ENCODE measurements at regions not wholly inside any gene's neighbourhood (a gene's known extent, or its start where the extent isn't known, plus 50 kb on each side); places are given as distances from the start of the nearest gene placed in this dataset.

DNA sequence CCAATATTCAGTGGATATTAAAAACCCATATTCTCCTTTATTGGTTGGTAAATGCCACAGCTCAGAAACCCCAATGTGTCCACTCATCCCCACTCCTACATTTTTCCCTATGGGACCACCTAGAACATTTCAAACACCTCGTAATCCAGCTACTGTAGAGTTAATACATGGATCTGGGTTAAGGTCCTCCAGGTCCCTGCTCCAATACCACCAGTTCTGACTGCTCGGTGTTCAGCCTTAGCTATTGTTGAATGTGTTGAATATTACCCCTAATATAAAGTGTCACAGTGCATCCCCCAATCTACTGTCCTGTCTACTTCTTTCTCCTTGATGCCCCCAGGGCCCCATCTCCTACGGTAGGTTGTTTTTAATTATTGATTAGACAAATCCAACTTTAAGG, 231.5 kb downstream of the PCSK1 start:
- Histone ChIP-seq H2AK5ac (ENCODE audit: low read depth, low read length) (no peak overlapping the region), H3K79me2 (ENCODE audit: control insufficient read depth in 1 of 2, insufficient read depth in 2 of 2, low read length in 2 of 2) (no peaks in the 10 kb centered on the region), H3K4me2 (ENCODE audit: insufficient read depth in 1 of 2, low read depth in 2 of 2, low read length in 2 of 2) (no peak overlapping the region), H4K91ac (replicated peaks; ENCODE audit: insufficient read length, low read length) (no peak overlapping the region), H2BK5ac (ENCODE audit: low read depth, low read length) (no peak overlapping the region), H3K14ac (ENCODE audit: insufficient read length) (no peak overlapping the region), H4K8ac (ENCODE audit: extremely low read depth, insufficient read depth, low read length) (no peak overlapping the region), H3K9ac (replicated peaks in 1 of 4; ENCODE audit: extremely low read depth in 1 of 4, low read depth in 3 of 4, low read length in 3 of 4) (no peak overlapping the region), H3K79me1 (ENCODE audit: low read depth, low read length) (no peaks in the 10 kb centered on the region), H4K5ac (ENCODE audit: insufficient read length, low read depth, low read length) (no peak overlapping the region), H3K18ac (ENCODE audit: extremely low read depth, low read length) (no peak overlapping the region), H3K4me1 (replicated peaks in 1 of 4; ENCODE audit: control insufficient read depth in 3 of 4, insufficient read depth in 4 of 4, low read length in 3 of 4) (no peaks in the 10 kb centered on the region), H3K36me3 (ENCODE audit: control insufficient read depth in 2 of 4, insufficient read depth in 4 of 4, low read length in 3 of 4) (no peaks in the 10 kb centered on the region), H3K27ac (ENCODE audit: low read depth, low read length) (no peak overlapping the region), H3K23ac (ENCODE audit: insufficient read length) (no peak overlapping the region), H2BK15ac (ENCODE audit: low read length) (no peak overlapping the region), H2BK12ac (ENCODE audit: low read depth, low read length) (no peak overlapping the region), H2BK120ac (replicated peaks; ENCODE audit: low read depth, low read length) (no peak overlapping the region), H3K56ac (replicated peaks; ENCODE audit: insufficient read length, low read depth, low read length) (no peak overlapping the region), H2BK20ac (ENCODE audit: low read length) (no peak overlapping the region), H2AFZ (ENCODE audit: low read length) (no peak overlapping the region), H4K20me1 (replicated peaks in 1 of 2; ENCODE audit: control insufficient read depth in 1 of 2, insufficient read depth in 2 of 2, low read length in 2 of 2) (no peaks in the 10 kb centered on the region), H3K9me3 (ENCODE audit: insufficient read depth in 2 of 2, low read depth in 1 of 2, low read length in 1 of 2) (no peaks in the 10 kb centered on the region), H3K23me2 (ENCODE audit: low read depth, low read length) (no peaks in the 10 kb centered on the region), H3K27me3 (replicated peaks in 1 of 4; ENCODE audit: control insufficient read depth in 3 of 4, extremely low read depth in 1 of 4, insufficient read depth in 3 of 4, low read length in 3 of 4) (no peaks in the 10 kb centered on the region), H3K4ac (replicated peaks; ENCODE audit: insufficient read length, low read depth, low read length) (no peak overlapping the region), H3K4me3 (ENCODE audit: extremely low read depth in 1 of 4, insufficient read depth in 2 of 4, low read depth in 3 of 4, low read length in 4 of 4) (no peak overlapping the region)
- POLR2A ChIA-PET (ENCODE audit: partially characterized antibody) = no interaction called here
- WGBS, 2 experiments (ENCODE audit: extremely low coverage in 1 of 2, insufficient coverage in 1 of 2, insufficient read length in 1 of 2, insufficient replicate concordance in 2 of 2, low coverage in 1 of 2, low lambda C conversion rate in 2 of 2, missing lambda C conversion rate in 1 of 2) = 89% methylated on average over 3 of the region's 3 CpGs; no CpG with 5 or more reads in 1 of the 2 experiments
- no peak for TF ChIP-seq TCF12 (IDR thresholded peaks at IDR 0.05; ENCODE audit: low read depth, low read length)
- TF ChIP-seq, protein P1, sequence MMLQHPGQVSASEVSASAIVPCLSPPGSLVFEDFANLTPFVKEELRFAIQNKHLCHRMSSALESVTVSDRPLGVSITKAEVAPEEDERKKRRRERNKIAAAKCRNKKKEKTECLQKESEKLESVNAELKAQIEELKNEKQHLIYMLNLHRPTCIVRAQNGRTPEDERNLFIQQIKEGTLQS (IDR thresholded peaks at IDR 0.05; ENCODE audit: insufficient read depth, low read depth, low read length) = no peak
- no peak for TF ChIP-seq EP300 (IDR thresholded peaks at IDR 0.05; ENCODE audit: borderline replicate concordance in 1 of 2, low read depth in 2 of 2, low read length in 2 of 2)
- TF ChIP-seq ASH2L (IDR thresholded peaks at IDR 0.05; ENCODE audit: low read length) = no peak
- no peak for TF ChIP-seq SUZ12 (IDR thresholded peaks at IDR 0.05; ENCODE audit: low read length)
- no peak for TF ChIP-seq SP2 (IDR thresholded peaks at IDR 0.05; ENCODE audit: low read length)
- CTCF ChIA-PET (ENCODE audit: partially characterized antibody) = interaction anchor here (1.6 kb wide), 1 partner anchor 18 kb away, joined by 3 read pairs; no protein-coding TSS in a partner anchor
- DNase-seq (ENCODE audit: low read depth in 1 of 2, low spot score in 2 of 2) (no peak), FAIRE-seq (no peak)

All from H1 (cell line).